Spleen (tissue), 11 donors: ENCODE measurements at regions not wholly inside any gene's neighbourhood (a gene's known extent, or its start where the extent isn't known, plus 50 kb on each side); places are given as distances from the start of the nearest gene placed in this dataset.
"Not testable (repeated sequence)": the region's sequence is repeated elsewhere in the genome, so short reads cannot be mapped to it uniquely, and the experiment has no call there.

Experiments
- DNase-seq: peaks from one replicate; pipeline ENCODE4 v3.0.0-alpha.2; 2020
- H3K27ac ChIP-seq, 8 donors: fragments of 200-600 bp; sonication (generic) in 7 of 8; 1 replicate in 4 of 8; 2 replicates in 4 of 8; pipeline versions ENCODE4 v1.5.0 to v1.8.0; 2016 to 2021; ENCODE audit warnings: inconsistent platforms in 4 of 8, mild to moderate bottlenecking in 4 of 8, moderate library complexity in 1 of 8
- H3K27me3 ChIP-seq, 7 donors: fragments of 200-600 bp; sonication (generic) in 6 of 7; replicated peaks in 1 of 7; 1 replicate in 4 of 7; 2 replicates in 3 of 7; pipeline versions ENCODE4 v1.5.0 to v1.8.0; 2016 to 2021; ENCODE audit warnings: inconsistent platforms in 3 of 7, mild to moderate bottlenecking in 1 of 7
- H3K36me3 ChIP-seq, 6 donors: fragments of 200-600 bp; sonication (generic) in 5 of 6; 1 replicate in 4 of 6; 2 replicates in 2 of 6; pipeline versions ENCODE4 v1.5.0 to v1.8.0; 2016 to 2021; ENCODE audit warnings: inconsistent platforms in 2 of 6
- H3K4me1 ChIP-seq, 6 donors: fragments of 200-600 bp; sonication (generic) in 5 of 6; 1 replicate in 3 of 6; 2 replicates in 3 of 6; pipeline versions ENCODE4 v1.5.0 to v1.8.0; 2016 to 2021; ENCODE audit warnings: inconsistent platforms in 3 of 6
- H3K4me3 ChIP-seq, 8 donors: fragments of 200-600 bp; sonication (generic) in 7 of 8; 1 replicate in 4 of 8; 2 replicates in 4 of 8; pipeline versions ENCODE4 v1.5.0 to v1.8.0; 2016 to 2021; ENCODE audit warnings: inconsistent platforms in 4 of 8, mild to moderate bottlenecking in 4 of 8, moderate library complexity in 2 of 8
- H3K9me3 ChIP-seq, 8 donors: fragments of 200-600 bp; sonication (generic) in 7 of 8; 1 replicate in 4 of 8; 2 replicates in 4 of 8; pipeline versions ENCODE4 v1.5.0 to v1.8.0; 2016 to 2021; ENCODE audit warnings: inconsistent platforms in 4 of 8
- POLR2A ChIP-seq, 3 donors: fragments of 450-650 bp; IDR thresholded peaks; one replicate each; pipeline ENCODE4 v1.5.1; 2017; ENCODE audit warnings: antibody characterized with exemption in 3 of 3, mild to moderate bottlenecking in 1 of 3
- POLR2AphosphoS5 ChIP-seq, 3 donors: sonication (generic); formaldehyde crosslinking; IDR thresholded peaks; one replicate each; pipeline ENCODE4 v1.5.1; 2017; ENCODE audit warnings: antibody characterized with exemption in 3 of 3
- WGBS, 5 donors: extraction: QIAGEN DNeasy Blood & Tissue Kit in 3 of 5; methylation state at CpG; one replicate each; pipeline versions ENCODE4 v1.1.5 to v1.1.7; 2013 to 2018; 5-methylcytosine and 5-hydroxymethylcytosine counted together
- intact Hi-C: fragments of 100-400 bp; cut with DNase I; formaldehyde crosslinking; loops from one replicate; pipeline ENCODE4 v1.15.0; 2023; ENCODE audit warnings: low total_unique reads
- TF ChIP-seq, protein P1 (sequence below), 11 experiments: fragments of 200-600 bp in 7 of 11; fragments of 450-650 bp in 4 of 11; sonication (generic) in 4 of 11; IDR thresholded peaks in 8 of 11; conservative IDR thresholded peaks in 3 of 11; 1 replicate in 7 of 11; 2 replicates in 4 of 11; pipeline versions ENCODE4 v1.4.0 to v1.8.0; 2016 to 2021; ENCODE audit warnings: antibody characterized with exemption in 11 of 11, inconsistent platforms in 4 of 11, mild to moderate bottlenecking in 1 of 11
- donor health status: healthy with polysubstance abuse.
- donor health status: DM: no; HTN: no; CAD: no; lungs with moderate emphysema.
- donor health status: DM: no; HTN: no; CAD: no.
- donor health status: Bipolar disorder and iron deficiency.
- donor health status: healthy.
- donor health status: DM: no; HTN: no; CAD: no.
- donor health status: DM: yes; HTN: yes; CAD: no.

DNA sequence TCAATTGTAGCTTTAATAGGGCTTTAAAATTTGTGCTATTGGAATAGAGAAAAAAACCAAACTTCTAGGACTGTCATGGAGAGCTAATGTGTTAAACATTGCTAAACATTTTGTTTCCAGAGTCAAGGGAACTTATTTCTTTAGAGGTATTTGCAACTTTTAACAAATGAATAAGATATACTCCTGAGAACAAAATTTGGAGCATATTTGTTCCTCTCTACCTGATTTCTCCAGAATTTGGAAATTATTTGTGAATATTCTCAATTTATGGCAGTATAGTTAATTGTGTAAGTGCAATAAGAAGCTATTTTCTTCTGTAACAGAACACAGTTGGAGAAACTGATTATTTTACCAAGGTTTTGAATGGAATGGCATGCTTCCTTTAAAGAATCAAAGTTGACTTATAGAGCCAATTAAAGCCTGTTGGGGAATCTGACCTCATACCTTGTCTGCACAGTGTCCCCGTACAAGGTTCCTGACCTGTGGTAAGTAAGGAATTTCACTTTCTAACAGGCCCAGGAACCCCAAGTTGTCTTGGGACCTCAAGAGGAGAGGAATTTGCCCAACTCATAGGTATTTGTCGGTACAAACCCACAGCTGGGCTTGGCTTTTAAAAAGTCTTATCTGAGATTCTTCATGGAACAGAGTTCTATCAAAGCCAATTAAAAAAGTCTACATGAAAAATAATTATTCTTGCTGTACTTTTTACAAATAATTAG is 72.6 kb upstream of the CSF1 start:
- Histone ChIP-seq H3K4me1 (no peaks in the 10 kb centered on the region), H3K4me3 (no peak overlapping the region), H3K27ac (no peak overlapping the region), H3K36me3 (no peaks in the 10 kb centered on the region), H3K9me3 (peaks cover 0 to 22% (median 19%) of the 10 kb centered on the region in 8 donors), H3K27me3 (no peaks in the 10 kb centered on the region)
- intact Hi-C loops, result no loop called here
- no peak for TF ChIP-seq POLR2A (IDR thresholded peaks at IDR 0.05)
- no peak for TF ChIP-seq POLR2AphosphoS5 (IDR thresholded peaks at IDR 0.05)
- TF ChIP-seq, protein P1, sequence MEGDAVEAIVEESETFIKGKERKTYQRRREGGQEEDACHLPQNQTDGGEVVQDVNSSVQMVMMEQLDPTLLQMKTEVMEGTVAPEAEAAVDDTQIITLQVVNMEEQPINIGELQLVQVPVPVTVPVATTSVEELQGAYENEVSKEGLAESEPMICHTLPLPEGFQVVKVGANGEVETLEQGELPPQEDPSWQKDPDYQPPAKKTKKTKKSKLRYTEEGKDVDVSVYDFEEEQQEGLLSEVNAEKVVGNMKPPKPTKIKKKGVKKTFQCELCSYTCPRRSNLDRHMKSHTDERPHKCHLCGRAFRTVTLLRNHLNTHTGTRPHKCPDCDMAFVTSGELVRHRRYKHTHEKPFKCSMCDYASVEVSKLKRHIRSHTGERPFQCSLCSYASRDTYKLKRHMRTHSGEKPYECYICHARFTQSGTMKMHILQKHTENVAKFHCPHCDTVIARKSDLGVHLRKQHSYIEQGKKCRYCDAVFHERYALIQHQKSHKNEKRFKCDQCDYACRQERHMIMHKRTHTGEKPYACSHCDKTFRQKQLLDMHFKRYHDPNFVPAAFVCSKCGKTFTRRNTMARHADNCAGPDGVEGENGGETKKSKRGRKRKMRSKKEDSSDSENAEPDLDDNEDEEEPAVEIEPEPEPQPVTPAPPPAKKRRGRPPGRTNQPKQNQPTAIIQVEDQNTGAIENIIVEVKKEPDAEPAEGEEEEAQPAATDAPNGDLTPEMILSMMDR (IDR thresholded peaks at IDR 0.05 in 8 of 11, conservative IDR thresholded peaks at IDR 0.05 in 3 of 11), result no peak
- DNase-seq, result no peak
- 89 to 100% (median 93%) methylated on average over 2 of the region's 2 CpGs for WGBS, 5 donors

DNA sequence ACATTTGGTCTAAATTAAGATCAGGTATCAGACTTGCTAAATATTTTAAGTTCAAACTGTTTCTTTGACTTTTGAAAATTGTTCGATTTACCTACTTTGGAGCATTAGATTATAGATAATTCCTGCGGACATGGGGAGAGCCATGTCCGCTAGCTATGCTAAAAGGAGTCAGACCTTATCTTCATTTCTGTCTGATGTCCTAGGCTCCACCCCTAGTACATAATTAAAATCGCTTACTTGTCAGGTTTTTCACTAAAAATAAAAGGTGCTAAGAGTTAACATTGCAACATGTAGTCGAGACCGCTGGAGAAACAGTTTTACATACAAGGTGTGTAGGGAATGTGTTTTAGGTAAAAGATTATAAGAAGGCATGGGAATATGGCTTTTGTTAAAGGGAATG is 71.9 kb upstream of the EPS8L3 start:
- H3K4me1 ChIP-seq, H3K27me3 ChIP-seq, DNase-seq, H3K27ac ChIP-seq, H3K36me3 ChIP-seq, H3K4me3 ChIP-seq, intact Hi-C loops: not testable (repeated sequence)
- WGBS, 5 donors, result 93 to 99% (median 95%) methylated on average over 6 of the region's 6 CpGs
- H3K9me3 ChIP-seq, result peaks cover 0 to 36% (median 22%) of the 10 kb centered on the region in 8 donors

- intact Hi-C loops, result no loop called here
- TF ChIP-seq, protein P1 (IDR thresholded peaks at IDR 0.05 in 8 of 11, conservative IDR thresholded peaks at IDR 0.05 in 3 of 11), result no peak
- no peak for TF ChIP-seq POLR2A (IDR thresholded peaks at IDR 0.05)
- TF ChIP-seq POLR2AphosphoS5 (IDR thresholded peaks at IDR 0.05), result no peak
These were observed 71.2 kb upstream of the EPS8L3 start for GRCh38 chr1:109834951-109835350.

DNA sequence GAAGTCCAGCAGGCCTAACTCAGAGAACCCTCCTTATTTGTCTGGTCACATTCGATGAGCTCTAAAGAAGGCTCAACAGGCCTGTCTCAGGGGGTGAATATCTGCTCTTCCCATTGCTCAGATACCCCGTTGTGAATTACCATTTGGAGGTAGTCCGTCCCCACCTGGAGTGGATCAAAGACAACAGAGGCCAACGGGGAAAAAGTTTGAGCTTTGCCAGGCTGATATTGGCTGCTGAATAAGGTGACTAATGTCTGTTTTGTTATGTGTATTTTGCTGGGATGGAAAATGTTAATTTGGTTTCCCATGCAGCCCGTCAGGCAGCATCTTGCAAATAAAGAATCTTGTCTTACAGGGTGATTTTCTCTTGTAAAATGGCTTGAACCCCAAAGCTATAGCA is 69.2 kb upstream of the EPS8L3 start:
- no peaks in the 10 kb centered on the region for H3K4me1 ChIP-seq
- no peaks in the 10 kb centered on the region for H3K27me3 ChIP-seq
- no peak overlapping the region for H3K27ac ChIP-seq
- H3K36me3 ChIP-seq, result no peaks in the 10 kb centered on the region
- intact Hi-C loops, result no loop called here
- H3K9me3 ChIP-seq, result peaks cover 0 to 28% (median 18%) of the 10 kb centered on the region in 8 donors
- DNase-seq, result no peak
- no peak overlapping the region for H3K4me3 ChIP-seq
- TF ChIP-seq POLR2AphosphoS5 (IDR thresholded peaks at IDR 0.05) (no peak), POLR2A (IDR thresholded peaks at IDR 0.05) (no peak)
- TF ChIP-seq, protein P1 (IDR thresholded peaks at IDR 0.05 in 8 of 11, conservative IDR thresholded peaks at IDR 0.05 in 3 of 11), result no peak
- WGBS, 5 donors, result 73 to 83% (median 81%) methylated on average over 5 of the region's 5 CpGs

More at GRCh38 chr1:109834951-109835350, 71.2 kb upstream of the EPS8L3 start:
- DNase-seq, result no peak
- no peaks in the 10 kb centered on the region for H3K27me3 ChIP-seq
- no peak overlapping the region for H3K27ac ChIP-seq
- H3K4me3 ChIP-seq, result no peak overlapping the region
- peaks cover 0 to 36% (median 22%) of the 10 kb centered on the region in 8 donors for H3K9me3 ChIP-seq
- no peaks in the 10 kb centered on the region for H3K36me3 ChIP-seq
- H3K4me1 ChIP-seq, result no peaks in the 10 kb centered on the region
